ENCODE measurements at regions not wholly inside any gene's neighbourhood (a gene's known extent, or its start where the extent isn't known, plus 50 kb on each side); places are given as distances from the start of the nearest gene placed in this dataset.

DNA sequence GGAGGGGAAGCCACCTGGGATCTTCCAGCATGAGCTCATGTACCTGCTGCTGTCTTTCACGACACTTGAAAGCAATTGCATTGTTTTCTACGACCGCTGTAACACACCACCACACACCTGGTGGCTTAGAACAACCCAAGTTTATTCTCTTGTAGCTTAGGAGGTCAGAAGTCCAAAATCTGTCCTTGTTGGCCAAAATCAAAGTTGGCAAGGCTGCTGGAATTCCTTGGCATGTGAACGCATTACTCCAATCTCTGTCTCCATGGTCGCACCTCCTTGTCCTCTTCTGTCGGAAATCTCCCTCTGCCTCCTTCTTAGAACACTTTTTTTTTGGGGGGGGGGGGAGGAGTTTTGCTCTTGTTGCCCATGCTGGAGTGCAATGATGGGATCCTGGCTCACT lies 305.7 kb downstream of the BAMBI start:
- Mint-ChIP-seq H3K27me3 (ENCODE audit: low read depth) (peaks cover 4% of the 10 kb centered on the region), H3K36me3 (ENCODE audit: low read depth) (no peaks in the 10 kb centered on the region), H3K9me3 (no peaks in the 10 kb centered on the region), H3K27ac (no peak overlapping the region), H3K4me1 (peaks cover 19% of the 10 kb centered on the region), H3K4me3 (no peak overlapping the region)
- TF ChIP-seq, protein P1, sequence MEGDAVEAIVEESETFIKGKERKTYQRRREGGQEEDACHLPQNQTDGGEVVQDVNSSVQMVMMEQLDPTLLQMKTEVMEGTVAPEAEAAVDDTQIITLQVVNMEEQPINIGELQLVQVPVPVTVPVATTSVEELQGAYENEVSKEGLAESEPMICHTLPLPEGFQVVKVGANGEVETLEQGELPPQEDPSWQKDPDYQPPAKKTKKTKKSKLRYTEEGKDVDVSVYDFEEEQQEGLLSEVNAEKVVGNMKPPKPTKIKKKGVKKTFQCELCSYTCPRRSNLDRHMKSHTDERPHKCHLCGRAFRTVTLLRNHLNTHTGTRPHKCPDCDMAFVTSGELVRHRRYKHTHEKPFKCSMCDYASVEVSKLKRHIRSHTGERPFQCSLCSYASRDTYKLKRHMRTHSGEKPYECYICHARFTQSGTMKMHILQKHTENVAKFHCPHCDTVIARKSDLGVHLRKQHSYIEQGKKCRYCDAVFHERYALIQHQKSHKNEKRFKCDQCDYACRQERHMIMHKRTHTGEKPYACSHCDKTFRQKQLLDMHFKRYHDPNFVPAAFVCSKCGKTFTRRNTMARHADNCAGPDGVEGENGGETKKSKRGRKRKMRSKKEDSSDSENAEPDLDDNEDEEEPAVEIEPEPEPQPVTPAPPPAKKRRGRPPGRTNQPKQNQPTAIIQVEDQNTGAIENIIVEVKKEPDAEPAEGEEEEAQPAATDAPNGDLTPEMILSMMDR (IDR thresholded peaks at IDR 0.05; ENCODE audit: unreplicated experiment in 3 of 3): no peak

DNA sequence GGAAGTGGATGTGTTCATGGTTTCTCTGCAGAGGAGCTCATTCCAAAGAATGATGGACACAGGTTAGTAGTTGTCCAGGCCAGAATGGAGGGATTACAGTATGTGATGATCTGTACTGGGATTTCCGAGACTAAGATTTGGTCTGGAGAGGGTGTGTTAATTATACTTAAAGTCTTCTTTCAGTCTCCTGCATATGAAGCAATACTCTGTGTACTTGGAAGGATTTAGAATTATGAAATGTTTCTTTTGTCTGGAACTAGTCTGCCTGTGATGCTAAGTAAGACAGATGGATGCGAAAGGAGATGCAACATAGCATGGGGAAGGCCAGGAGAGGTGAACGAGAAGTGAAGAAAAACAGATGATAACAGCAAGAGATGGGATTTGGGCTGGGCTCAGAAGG lies 305.1 kb upstream of the LYZL1 start:
- H3K36me3 Mint-ChIP-seq (ENCODE audit: low read depth): no peaks in the 10 kb centered on the region
- TF ChIP-seq, protein P1 (IDR thresholded peaks at IDR 0.05; ENCODE audit: unreplicated experiment in 3 of 3): no peak
- no peak overlapping the region for H3K27ac Mint-ChIP-seq
- H3K27me3 Mint-ChIP-seq (ENCODE audit: low read depth): peaks cover 4% of the 10 kb centered on the region
- no peak overlapping the region for H3K4me3 Mint-ChIP-seq
- H3K4me1 Mint-ChIP-seq: peaks cover 19% of the 10 kb centered on the region
- no peaks in the 10 kb centered on the region for H3K9me3 Mint-ChIP-seq

GRCh38 chr10:28984431-28984830 lies 304.4 kb upstream of the LYZL1 start:
- H3K27ac Mint-ChIP-seq: no peak overlapping the region
- no peaks in the 10 kb centered on the region for H3K36me3 Mint-ChIP-seq (ENCODE audit: low read depth)
- TF ChIP-seq, protein P1 (IDR thresholded peaks at IDR 0.05; ENCODE audit: unreplicated experiment in 3 of 3): no peak
- peaks cover 19% of the 10 kb centered on the region for H3K4me1 Mint-ChIP-seq
- H3K4me3 Mint-ChIP-seq: no peak overlapping the region
- peaks cover 4% of the 10 kb centered on the region for H3K27me3 Mint-ChIP-seq (ENCODE audit: low read depth)
- no peaks in the 10 kb centered on the region for H3K9me3 Mint-ChIP-seq

DNA sequence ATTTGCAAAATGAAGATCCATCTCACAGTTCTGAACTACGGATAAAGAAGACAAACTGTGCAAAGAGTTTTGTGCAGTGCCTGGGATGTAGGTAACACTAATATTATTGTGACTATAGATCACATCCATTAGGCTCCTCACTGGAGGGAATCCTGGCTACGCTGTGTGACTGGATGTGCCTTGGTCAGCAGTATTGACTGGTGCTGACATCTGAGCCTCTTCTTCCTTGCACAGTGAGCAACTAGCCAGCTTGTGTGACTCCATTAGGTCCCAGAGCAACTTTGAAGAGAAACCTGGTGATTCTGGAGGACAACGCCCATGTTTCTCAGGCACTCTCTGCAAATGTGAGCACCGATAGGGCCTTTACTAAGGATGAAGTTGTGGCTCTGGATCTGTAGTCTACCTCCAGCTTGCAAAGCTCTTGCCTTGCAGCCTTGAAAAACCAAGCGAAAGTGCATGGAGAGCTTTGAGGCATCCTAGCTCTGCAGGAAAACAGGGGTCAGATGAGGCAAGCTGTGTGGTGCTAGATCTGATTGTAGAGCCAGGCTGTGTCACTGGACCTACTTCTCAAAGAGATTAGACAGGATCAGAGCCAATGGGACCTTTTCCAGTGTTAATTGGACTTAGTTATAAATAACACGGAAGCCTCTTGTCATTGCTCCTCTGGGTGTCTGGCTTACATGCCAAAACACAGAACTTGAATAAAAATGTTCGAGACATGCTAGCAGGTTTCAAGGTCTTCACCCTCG lies 303.6 kb upstream of the LYZL1 start:
- peaks cover 19% of the 10 kb centered on the region for H3K4me1 Mint-ChIP-seq

DNA sequence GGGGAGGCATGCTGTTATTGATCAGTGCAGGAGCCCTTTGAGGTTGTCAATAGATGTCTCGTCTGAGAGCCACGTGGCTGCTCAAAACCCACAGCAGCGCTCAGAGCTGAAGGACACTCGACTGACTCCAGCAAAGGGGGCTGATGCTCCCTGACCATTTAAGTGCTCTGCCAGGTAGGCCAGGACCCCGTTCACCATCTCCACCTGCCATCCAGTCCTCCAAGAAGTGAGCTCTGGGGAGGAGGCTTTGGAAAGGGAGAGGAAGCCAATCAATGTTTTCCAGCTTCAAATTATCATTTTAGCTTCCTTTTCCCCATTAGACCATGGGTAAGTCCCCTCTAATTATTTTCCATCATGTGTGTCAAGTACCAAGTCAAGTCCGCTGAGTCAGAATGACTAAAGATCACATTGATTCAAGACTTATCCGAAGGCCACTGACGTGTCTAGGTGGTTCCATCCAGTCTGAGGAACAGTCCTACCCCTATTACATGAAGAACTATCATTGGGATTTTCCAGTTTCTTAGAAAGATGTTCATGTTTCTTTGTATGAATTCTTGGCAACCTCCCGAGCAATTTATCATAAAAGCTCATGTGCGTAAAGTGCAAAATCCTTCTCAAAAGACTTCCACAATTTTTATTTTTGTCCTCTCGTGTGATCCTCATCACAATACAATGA lies 302.6 kb upstream of the LYZL1 start:
- Mint-ChIP-seq H3K27ac (no peak overlapping the region), H3K4me3 (no peak overlapping the region), H3K36me3 (ENCODE audit: low read depth) (no peaks in the 10 kb centered on the region), H3K9me3 (no peaks in the 10 kb centered on the region), H3K27me3 (ENCODE audit: low read depth) (peaks cover 4% of the 10 kb centered on the region), H3K4me1 (peaks cover 19% of the 10 kb centered on the region)
- TF ChIP-seq, protein P1 (IDR thresholded peaks at IDR 0.05; ENCODE audit: unreplicated experiment in 3 of 3): no peak

More for the DNA sequence above, 303.6 kb upstream of the LYZL1 start:
- H3K9me3 Mint-ChIP-seq: no peaks in the 10 kb centered on the region
- H3K36me3 Mint-ChIP-seq (ENCODE audit: low read depth): no peaks in the 10 kb centered on the region
- TF ChIP-seq, protein P1 (IDR thresholded peaks at IDR 0.05; ENCODE audit: unreplicated experiment in 3 of 3): no peak
- no peak overlapping the region for H3K4me3 Mint-ChIP-seq
- peaks cover 4% of the 10 kb centered on the region for H3K27me3 Mint-ChIP-seq (ENCODE audit: low read depth)
- no peak overlapping the region for H3K27ac Mint-ChIP-seq

Measured in nephron (organoid).